HepG2 (cell line): ENCODE measurements at regions not wholly inside any gene's neighbourhood (a gene's known extent, or its start where the extent isn't known, plus 50 kb on each side); places are given as distances from the start of the nearest gene placed in this dataset.

ENCODE experiments used
- ATAC-seq: fragments of 200-7000 bp; cut with Tn5 transposase; 3 replicates; pipeline ENCODE4 v1.9.1; 2020; ENCODE audit warnings: mild to moderate bottlenecking, moderate library complexity
- BruUV-seq: library from RNA; stranded (reverse); fragments of 400-500 nt; replicated peaks from 2 replicates; lab custom pipeline; 2021; lab: Mats Ljungman, UMichigan
- CTCF ChIA-PET: fragments of 300-600 bp; formaldehyde crosslinking; extraction: SDS; loops from one replicate; lab custom pipeline; 2021; ENCODE audit warnings: low total read pairs, inconsistent platforms, low intra/inter-chr PET ratio; lab: Yijun Ruan, JAX
- POLR2A ChIA-PET: fragments of 350-600 bp; sonication (Branson Sonifier 250); formaldehyde crosslinking; loops from one replicate; lab custom pipeline; 2020; ENCODE audit warnings: antibody characterized with exemption, inconsistent platforms; lab: Yijun Ruan, JAX
- DNase-seq: peaks from one replicate; pipeline ENCODE4 v3.0.0-alpha.2; 2015; ENCODE audit warnings: low spot score
- FAIRE-seq: peaks from 3 replicates; lab custom pipeline; 2011; peaks lifted over from hg19 to GRCh38; lab: Jason Lieb, UNC
- H2AFZ ChIP-seq: one replicate; pipeline ENCODE4 v1.6.1; 2011; ENCODE audit warnings: low read length, inconsistent platforms
- H3K27ac ChIP-seq: fragments of 300-600 bp; 3 replicates; pipeline ENCODE4 v1.8.0; 2011; ENCODE audit warnings: mixed run types, mild to moderate bottlenecking, mixed read lengths, low read length, inconsistent platforms; ENCODE audit not compliant: insufficient read depth; ENCODE audit errors: extremely low read length
- H3K27me3 ChIP-seq, 2 experiments: fragments of 200-600 bp in 1 of 2; 2 replicates in 1 of 2; 3 replicates in 1 of 2; pipeline versions ENCODE4 v1.6.0 to v1.8.0; 2011; ENCODE audit warnings: low read length in 2 of 2, mild to moderate bottlenecking in 2 of 2, moderate library complexity in 2 of 2, inconsistent platforms in 1 of 2; ENCODE audit not compliant: insufficient read depth in 2 of 2, control insufficient read depth in 1 of 2
- H3K36me3 ChIP-seq, 2 experiments: fragments of 200-600 bp in 1 of 2; replicated peaks in 1 of 2; 2 replicates in 1 of 2; 3 replicates in 1 of 2; pipeline versions ENCODE4 v1.5.1 to v1.8.0; 2011; ENCODE audit warnings: low read length in 2 of 2, inconsistent platforms in 1 of 2; ENCODE audit not compliant: insufficient read depth in 2 of 2, control insufficient read depth in 1 of 2
- H3K4me1 ChIP-seq: 2 replicates; pipeline ENCODE4 v1.5.1; 2012; ENCODE audit warnings: low read length, inconsistent platforms; ENCODE audit not compliant: insufficient read depth
- H3K4me2 ChIP-seq: 2 replicates; pipeline ENCODE4 v1.6.0; 2011; ENCODE audit warnings: low read depth, low read length, inconsistent platforms
- H3K4me3 ChIP-seq, 3 experiments: fragments of 200-600 bp in 1 of 3; sonication (generic), shearing (Covaris generic) in 1 of 3; replicated peaks in 1 of 3; 2 replicates each; pipeline ENCODE4 v1.5.1; 2011 to 2016; ENCODE audit warnings: low read length in 3 of 3, inconsistent platforms in 2 of 3, low read depth in 2 of 3, mild to moderate bottlenecking in 2 of 3, control low read depth in 1 of 3, mixed read lengths in 1 of 3; ENCODE audit not compliant: insufficient read depth in 1 of 3
- H3K79me2 ChIP-seq: one replicate; pipeline ENCODE4 v1.6.1; 2011; ENCODE audit warnings: low read length, inconsistent platforms; ENCODE audit not compliant: insufficient read depth
- H3K9ac ChIP-seq: 2 replicates; pipeline ENCODE4 v1.6.0; 2011; ENCODE audit warnings: mild to moderate bottlenecking, low read depth, low read length, inconsistent platforms; ENCODE audit not compliant: insufficient read depth
- H3K9me3 ChIP-seq: 2 replicates; pipeline ENCODE4 v1.5.1; 2012; ENCODE audit warnings: mild to moderate bottlenecking, low read length
- H4K20me1 ChIP-seq: 2 replicates; pipeline ENCODE4 v1.6.0; 2011; ENCODE audit warnings: inconsistent platforms, mild to moderate bottlenecking, low read length, moderate library complexity; ENCODE audit not compliant: insufficient read depth
- CAMTA2 ChIP-seq: sonication (generic); formaldehyde crosslinking; IDR thresholded peaks from 2 replicates; pipeline ENCODE4 v1.4.0; 2020; ENCODE audit warnings: mild to moderate bottlenecking, missing genetic modification reagents, borderline replicate concordance
- IKZF1 ChIP-seq: fragments of 450-650 bp; IDR thresholded peaks from 2 replicates; pipeline ENCODE4 v1.7.1; 2016
- KLF11 ChIP-seq: IDR thresholded peaks from 2 replicates; pipeline ENCODE4 v1.6.1; 2016; ENCODE audit warnings: missing compliant biosample characterization
- KLF16 ChIP-seq, 2 experiments: sonication (generic) in 1 of 2; formaldehyde crosslinking in 1 of 2; IDR thresholded peaks; 2 replicates each; pipeline versions ENCODE4 v1.6.1 to v1.8.0; 2016 to 2023; ENCODE audit warnings: missing genetic modification reagents in 2 of 2, missing compliant biosample characterization in 1 of 2
- NFE2L2 ChIP-seq: fragments of 150-350 bp; IDR thresholded peaks from 2 replicates; pipeline ENCODE4 v1.6.1; 2014; ENCODE audit warnings: low read length
- RAD21 ChIP-seq: fragments of 450-650 bp; formaldehyde crosslinking; IDR thresholded peaks from 2 replicates; pipeline ENCODE4 v1.5.0; 2020; ENCODE audit warnings: mild to moderate bottlenecking
- RARG ChIP-seq: sonication (generic); formaldehyde crosslinking; IDR thresholded peaks from 2 replicates; pipeline ENCODE4 v1.4.0; 2020; ENCODE audit warnings: low read depth, mild to moderate bottlenecking, missing genetic modification reagents
- RBM39 ChIP-seq: fragments of 200-400 bp; formaldehyde crosslinking; IDR thresholded peaks from one replicate; pipeline ENCODE4 v1.6.1; 2018; ENCODE audit warnings: antibody characterized with exemption, mild to moderate bottlenecking, low read depth, low read length; ENCODE audit not compliant: poor library complexity, severe bottlenecking
- ZBTB7A ChIP-seq: sonication (generic); formaldehyde crosslinking; IDR thresholded peaks from 2 replicates; pipeline ENCODE4 v1.8.0; 2022; ENCODE audit warnings: mild to moderate bottlenecking, missing genetic modification reagents
- ZNF10 ChIP-seq: sonication (generic); formaldehyde crosslinking; IDR thresholded peaks from 2 replicates; pipeline ENCODE4 v1.4.0; 2020; ENCODE audit warnings: mild to moderate bottlenecking, low read depth, missing genetic modification reagents, borderline replicate concordance
- ZNF496 ChIP-seq: sonication (generic); formaldehyde crosslinking; IDR thresholded peaks from 2 replicates; pipeline ENCODE4 v1.8.1; 2023; ENCODE audit warnings: mild to moderate bottlenecking, moderate library complexity, missing genetic modification reagents; ENCODE audit not compliant: insufficient replicate concordance
- ZNF619 ChIP-seq: sonication (generic); formaldehyde crosslinking; IDR thresholded peaks from 2 replicates; pipeline ENCODE4 v1.4.0; 2020; ENCODE audit warnings: mild to moderate bottlenecking, missing genetic modification reagents
- ZNF678 ChIP-seq: sonication (generic); formaldehyde crosslinking; IDR thresholded peaks from 2 replicates; pipeline ENCODE4 v1.4.0; 2020; ENCODE audit warnings: mild to moderate bottlenecking, missing genetic modification reagents
- ZNF687 ChIP-seq: sonication (generic); formaldehyde crosslinking; IDR thresholded peaks from 2 replicates; pipeline ENCODE4 v1.5.1; 2020; ENCODE audit warnings: mild to moderate bottlenecking, missing genetic modification reagents, moderate library complexity
- ZNF883 ChIP-seq: sonication (generic); formaldehyde crosslinking; IDR thresholded peaks from 2 replicates; pipeline ENCODE4 v1.5.1; 2020; ENCODE audit warnings: mild to moderate bottlenecking, missing genetic modification reagents; ENCODE audit errors: not compliant biosample characterization
- ZSCAN9 ChIP-seq: IDR thresholded peaks from 2 replicates; pipeline ENCODE4 v1.6.1; 2016; ENCODE audit warnings: borderline replicate concordance
- WGBS: methylation state at CpG from one replicate; pipeline ENCODE4 v1.1.6; 2017; ENCODE audit warnings: low lambda C conversion rate; 5-methylcytosine and 5-hydroxymethylcytosine counted together
- in situ Hi-C: cut with HindIII; loops from 2 replicates; pipeline ENCODE4 v1.10.0; 2017; ENCODE audit warnings: low pct_unique_long_range_greater_than_20kb; ENCODE audit not compliant: extremely low pct_ligation_motif_present
- intact Hi-C: fragments of 100-400 bp; cut with micrococcal nuclease; formaldehyde crosslinking; loops from one replicate; pipeline ENCODE4 v1.10.0; 2022; ENCODE audit not compliant: unreplicated experiment
- TF ChIP-seq, protein P1 (sequence below): sonication (generic); formaldehyde crosslinking; conservative IDR thresholded peaks from 2 replicates; pipeline ENCODE4 v1.4.0; 2020; ENCODE audit warnings: missing genetic modification reagents
- TF ChIP-seq, protein P2 (sequence below): sonication (generic); formaldehyde crosslinking; IDR thresholded peaks from 2 replicates; pipeline ENCODE4 v1.4.0; 2020; ENCODE audit warnings: missing genetic modification reagents
- TF ChIP-seq, protein P3 (sequence below): sonication (generic); formaldehyde crosslinking; IDR thresholded peaks from 2 replicates; pipeline ENCODE4 v1.8.1; 2023; ENCODE audit warnings: mild to moderate bottlenecking, missing genetic modification reagents

DNA sequence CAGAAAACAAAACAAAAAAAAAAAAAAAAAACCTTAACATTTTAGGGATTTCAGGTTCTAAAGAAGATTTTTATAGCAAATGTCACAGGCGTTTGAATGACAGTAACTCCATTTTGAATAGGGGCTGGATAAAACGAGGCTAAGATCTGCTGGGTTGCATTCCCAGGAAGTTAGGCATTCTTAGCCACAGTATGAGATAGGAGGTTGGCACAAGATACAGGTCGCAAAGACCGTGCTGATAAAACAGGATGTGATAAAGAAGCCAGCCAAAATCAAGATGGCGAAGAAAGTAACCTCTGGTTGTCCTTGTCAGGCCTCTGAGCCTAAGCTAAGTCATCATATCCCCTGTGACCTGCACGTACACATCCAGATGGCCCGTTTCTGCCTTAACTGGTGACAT is 425.6 kb upstream of the PTPRD start (continued):
- TF ChIP-seq KLF11 (CRISPR knock-in tag) (no peak), ZSCAN9 (no peak), ZNF687 (no peak), ZNF883 (CRISPR knock-in tag) (no peak), ZNF678 (CRISPR knock-in tag) (no peak), RARG (no peak), RBM39 (no peak), ZNF10 (CRISPR knock-in tag) (no peak)
- TF ChIP-seq, protein P1, sequence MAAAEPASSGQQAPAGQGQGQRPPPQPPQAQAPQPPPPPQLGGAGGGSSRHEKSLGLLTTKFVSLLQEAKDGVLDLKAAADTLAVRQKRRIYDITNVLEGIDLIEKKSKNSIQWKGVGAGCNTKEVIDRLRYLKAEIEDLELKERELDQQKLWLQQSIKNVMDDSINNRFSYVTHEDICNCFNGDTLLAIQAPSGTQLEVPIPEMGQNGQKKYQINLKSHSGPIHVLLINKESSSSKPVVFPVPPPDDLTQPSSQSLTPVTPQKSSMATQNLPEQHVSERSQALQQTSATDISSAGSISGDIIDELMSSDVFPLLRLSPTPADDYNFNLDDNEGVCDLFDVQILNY (CRISPR knock-in tag), result no peak

DNA sequence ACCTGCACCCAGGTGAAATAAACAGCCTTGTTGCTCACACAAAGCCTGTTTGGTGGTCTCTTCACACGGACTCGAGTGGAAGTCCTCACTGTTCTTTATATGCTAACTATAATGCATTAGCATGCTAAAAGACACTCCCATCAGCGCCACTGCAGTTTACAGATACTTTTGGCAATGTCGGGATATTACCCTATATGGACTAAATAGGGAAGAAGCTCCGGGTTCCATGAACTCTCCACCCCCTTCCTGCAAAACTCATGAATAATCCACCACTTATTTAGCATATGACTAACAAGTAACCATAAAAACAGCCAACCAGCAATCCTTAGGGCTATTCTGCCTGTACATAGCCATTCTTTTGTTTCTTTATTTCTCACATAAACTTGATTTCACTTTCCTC is 426.2 kb upstream of the PTPRD start:
- Histone ChIP-seq H3K9ac (no peak overlapping the region), H3K4me1 (no peaks in the 10 kb centered on the region), H3K4me2 (no peak overlapping the region), H3K36me3 (no peaks in the 10 kb centered on the region), H3K27ac (no peak overlapping the region), H4K20me1 (no peaks in the 10 kb centered on the region), H2AFZ (no peak overlapping the region), H3K9me3 (peaks cover 88% of the 10 kb centered on the region), H3K27me3 (no peaks in the 10 kb centered on the region), H3K4me3 (no peak overlapping the region), H3K79me2 (no peaks in the 10 kb centered on the region)
- POLR2A ChIA-PET, result no interaction called here
- intact Hi-C loops (no loop called here), in situ Hi-C loops (no loop called here)
- FAIRE-seq (no peak), ATAC-seq (no peak), DNase-seq (no peak)
- CTCF ChIA-PET, result no interaction called here
- no TSS peak for BruUV-seq
- WGBS, result 23% methylated on average over 5 of the region's 5 CpGs
- TF ChIP-seq NFE2L2 (no peak), CAMTA2 (CRISPR knock-in tag) (no peak), ZNF496 (CRISPR knock-in tag) (no peak), IKZF1 (no peak), ZNF619 (no peak), KLF16 (CRISPR knock-in tag; IDR thresholded peaks at IDR 0.05) (no peak), ZBTB7A (no peak), RAD21 (no peak)
- TF ChIP-seq, protein P2, sequence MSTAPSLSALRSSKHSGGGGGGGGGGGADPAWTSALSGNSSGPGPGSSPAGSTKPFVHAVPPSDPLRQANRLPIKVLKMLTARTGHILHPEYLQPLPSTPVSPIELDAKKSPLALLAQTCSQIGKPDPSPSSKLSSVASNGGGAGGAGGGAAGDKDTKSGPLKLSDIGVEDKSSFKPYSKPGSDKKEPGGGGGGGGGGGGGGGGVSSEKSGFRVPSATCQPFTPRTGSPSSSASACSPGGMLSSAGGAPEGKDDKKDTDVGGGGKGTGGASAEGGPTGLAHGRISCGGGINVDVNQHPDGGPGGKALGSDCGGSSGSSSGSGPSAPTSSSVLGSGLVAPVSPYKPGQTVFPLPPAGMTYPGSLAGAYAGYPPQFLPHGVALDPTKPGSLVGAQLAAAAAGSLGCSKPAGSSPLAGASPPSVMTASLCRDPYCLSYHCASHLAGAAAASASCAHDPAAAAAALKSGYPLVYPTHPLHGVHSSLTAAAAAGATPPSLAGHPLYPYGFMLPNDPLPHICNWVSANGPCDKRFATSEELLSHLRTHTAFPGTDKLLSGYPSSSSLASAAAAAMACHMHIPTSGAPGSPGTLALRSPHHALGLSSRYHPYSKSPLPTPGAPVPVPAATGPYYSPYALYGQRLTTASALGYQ, result no peak
- TF ChIP-seq, protein P3, sequence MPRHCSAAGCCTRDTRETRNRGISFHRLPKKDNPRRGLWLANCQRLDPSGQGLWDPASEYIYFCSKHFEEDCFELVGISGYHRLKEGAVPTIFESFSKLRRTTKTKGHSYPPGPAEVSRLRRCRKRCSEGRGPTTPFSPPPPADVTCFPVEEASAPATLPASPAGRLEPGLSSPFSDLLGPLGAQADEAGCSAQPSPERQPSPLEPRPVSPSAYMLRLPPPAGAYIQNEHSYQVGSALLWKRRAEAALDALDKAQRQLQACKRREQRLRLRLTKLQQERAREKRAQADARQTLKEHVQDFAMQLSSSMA, result no peak
